NCI-H748 (cell line): ENCODE measurements at regions not wholly inside any gene's neighbourhood (a gene's known extent, or its start where the extent isn't known, plus 50 kb on each side); places are given as distances from the start of the nearest gene placed in this dataset.

Experiments
- DNase-seq: peaks from one replicate; lab custom pipeline; 2025; ENCODE audit not compliant: unreplicated experiment; lab: John Stamatoyannopoulos, UW

DNA sequence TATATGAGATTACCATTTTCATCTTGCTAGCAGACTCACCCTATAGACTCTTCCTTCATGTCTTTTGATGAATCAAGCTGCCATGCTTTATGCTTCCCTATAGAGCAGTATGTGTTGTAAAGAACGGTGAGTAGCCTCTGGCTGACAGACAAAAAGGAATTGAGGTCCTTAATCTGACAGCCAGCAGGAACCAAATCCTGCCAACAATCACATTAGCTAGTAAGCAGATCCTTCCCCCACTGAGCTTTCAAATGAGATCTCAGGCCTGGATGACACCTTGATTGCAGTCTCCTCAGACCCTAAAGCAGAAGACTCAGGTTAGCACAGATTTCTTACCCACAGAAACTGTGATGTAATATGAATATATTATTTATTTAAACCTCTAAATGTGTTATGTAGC, 577.0 kb downstream of the CDH11 start:
- DNase-seq = no peak

DNA sequence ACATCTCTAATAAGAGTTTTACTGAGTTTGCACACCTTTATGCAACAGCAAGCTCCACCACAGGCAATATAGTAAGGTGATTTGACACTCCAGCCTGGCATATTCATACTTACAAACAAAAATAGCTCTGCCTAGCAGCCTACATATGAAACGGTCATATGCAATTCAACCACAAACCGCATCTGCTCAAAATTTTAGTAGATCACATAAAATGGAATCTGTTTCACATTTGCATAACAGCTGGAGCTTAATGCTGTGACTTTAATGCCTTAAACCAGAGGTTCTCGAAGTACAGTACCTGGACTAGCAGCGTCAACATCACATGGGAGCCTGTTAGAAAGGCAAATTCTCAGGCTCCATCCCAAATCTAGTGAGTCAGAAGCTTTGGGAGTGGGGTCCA, 578.4 kb downstream of the CDH11 start:
- DNase-seq = no peak

DNA sequence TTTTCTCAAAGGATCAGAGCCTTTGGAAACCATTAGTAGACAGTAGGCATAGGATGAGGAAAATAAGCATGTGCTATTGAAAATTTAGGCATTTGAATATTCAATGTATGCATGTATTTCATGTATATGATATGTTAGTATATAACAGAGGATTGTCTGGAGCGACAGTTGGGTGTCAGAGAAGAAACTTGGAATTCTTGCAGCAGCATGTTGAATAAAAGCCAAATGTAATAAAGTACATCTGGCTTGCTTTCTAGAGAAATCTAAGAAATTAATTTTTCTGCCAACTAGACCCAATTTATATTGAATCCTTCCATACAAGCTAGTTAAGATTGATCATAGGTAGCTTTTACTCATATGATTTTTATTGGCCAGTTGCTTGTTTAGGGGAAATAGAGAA, 578.8 kb downstream of the CDH11 start:
- no peak for DNase-seq

DNA sequence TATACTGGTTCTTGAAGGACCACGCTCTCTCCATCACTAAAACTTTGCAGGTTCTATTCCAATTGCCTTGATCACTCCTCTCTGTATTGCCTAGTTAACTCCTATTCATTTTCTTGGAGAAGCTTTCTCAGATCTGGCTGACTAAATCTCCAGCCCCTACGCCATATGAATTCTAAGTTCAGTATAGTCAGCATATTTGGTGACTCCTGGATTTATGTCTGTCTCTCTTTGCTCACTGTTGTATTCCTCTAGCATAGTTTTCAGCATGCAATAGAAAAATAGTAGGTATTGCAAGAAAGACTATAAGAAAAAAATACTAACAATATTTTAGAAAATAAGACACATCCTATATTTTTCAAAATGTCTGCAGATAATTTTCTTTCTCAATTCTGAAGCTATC, 579.7 kb downstream of the CDH11 start:
- no peak for DNase-seq

DNA sequence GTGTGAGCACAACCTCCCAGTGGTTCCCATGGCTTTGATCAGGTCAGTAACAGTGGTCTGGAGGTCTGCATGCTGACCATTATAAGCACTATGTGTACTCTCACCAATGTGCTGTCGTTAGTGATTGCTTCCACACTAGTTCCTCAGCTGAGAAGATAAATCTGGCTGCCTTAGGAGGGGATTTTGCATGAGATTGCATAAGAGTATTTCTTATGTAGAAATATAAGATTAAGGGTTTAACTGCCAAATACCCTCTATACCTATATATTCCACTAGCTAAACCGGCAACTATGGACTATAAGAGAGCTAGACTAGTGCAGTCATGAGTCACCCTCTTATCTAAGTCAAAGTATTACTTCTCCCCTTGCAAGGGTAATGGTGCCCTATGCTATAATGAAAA, 580.2 kb downstream of the CDH11 start:
- DNase-seq = no peak

DNA sequence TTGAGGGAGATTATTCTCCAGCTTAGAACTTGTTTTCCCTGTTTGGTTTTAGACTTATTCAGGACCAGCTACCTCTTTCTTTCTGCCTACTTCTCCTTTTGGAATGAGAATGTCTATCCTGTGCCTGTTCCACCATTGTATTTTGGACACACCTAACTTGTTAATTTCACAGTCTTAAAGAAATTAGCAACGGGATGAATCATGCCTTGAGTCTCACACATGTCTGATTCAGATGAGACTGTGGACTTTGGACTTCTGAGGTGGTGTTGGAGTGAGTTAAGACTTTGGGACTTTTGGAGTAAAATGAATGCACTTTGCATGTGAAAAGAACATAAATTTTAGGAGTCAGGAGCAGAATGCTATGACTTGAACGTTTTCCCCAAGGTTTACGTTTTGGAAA, 581.4 kb downstream of the CDH11 start:
- DNase-seq = no peak

DNA sequence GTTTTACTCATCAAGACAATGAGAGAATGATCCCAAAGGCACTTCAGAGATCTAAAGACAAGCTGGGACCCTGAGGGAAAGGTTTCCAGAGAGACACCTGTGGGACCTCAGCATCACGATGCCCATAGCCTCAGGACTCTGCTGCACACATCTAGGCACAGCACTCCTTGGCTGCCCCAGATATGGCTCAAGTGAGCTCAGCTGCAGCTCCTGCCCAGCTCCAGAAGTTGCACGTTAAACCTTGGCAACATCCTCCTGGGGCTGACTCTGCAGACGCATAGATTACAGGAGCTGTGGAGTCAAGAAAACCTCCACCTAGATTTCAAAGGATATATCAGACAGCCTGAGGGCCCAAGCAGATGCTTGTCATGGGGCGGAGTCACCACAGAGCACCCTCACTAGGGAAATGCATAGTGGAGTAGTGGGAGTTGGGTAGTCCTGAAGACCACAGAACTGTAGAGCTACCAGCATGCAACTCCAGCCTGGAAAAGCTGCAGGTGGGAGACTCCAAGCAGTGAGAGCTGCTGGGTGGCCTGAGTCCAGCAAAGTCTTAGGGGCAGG, 582.0 kb downstream of the CDH11 start:
- DNase-seq = no peak

DNA sequence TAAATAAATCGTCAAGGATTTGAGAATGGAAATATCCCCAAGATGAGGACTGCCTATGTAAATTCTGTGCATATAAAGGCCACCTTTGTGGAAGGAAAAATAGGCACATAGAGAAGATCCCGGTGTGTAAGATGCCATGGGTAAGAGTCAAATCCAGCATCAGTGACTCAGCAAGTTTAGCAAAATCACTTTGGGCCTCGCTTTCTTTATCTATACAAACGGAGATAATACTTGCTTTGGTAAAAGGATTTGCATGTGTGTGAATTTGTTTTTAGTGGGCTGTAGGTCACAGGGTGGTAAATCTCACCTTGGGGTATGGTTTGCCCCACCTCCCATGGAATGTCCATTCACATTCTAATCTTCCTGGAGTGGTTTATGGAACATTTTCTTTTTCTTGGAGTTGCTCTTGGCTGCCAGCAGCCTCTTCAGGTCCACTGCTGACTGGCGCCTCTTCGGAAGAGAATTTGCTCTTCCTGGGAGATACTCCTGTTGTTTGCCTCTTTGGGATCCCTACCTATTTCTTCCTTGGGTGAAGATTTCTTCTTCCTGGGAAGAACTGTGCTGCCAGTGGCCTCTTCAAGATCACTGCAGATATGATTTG, 587.6 kb downstream of the CDH11 start:
- DNase-seq = no peak

DNA sequence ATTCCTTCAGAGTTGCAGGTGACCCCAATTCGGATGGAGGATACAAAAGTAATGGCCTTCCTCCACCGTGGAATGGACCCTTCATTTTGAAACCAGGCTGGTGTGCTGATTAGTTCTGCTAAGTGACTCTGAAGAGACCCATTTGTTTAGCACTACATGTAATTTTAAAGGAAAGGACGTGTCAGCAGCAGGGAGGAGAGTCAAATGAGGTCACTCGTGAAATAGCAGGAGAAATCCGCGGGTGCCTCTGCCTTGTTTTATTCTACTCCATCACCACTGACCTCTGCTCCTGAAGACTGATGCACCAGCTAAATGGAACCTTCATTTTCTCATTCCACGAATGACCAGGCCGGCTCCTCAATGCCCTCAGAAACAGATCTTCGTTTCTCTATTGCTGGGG, 589.2 kb downstream of the CDH11 start:
- DNase-seq = no peak

DNA sequence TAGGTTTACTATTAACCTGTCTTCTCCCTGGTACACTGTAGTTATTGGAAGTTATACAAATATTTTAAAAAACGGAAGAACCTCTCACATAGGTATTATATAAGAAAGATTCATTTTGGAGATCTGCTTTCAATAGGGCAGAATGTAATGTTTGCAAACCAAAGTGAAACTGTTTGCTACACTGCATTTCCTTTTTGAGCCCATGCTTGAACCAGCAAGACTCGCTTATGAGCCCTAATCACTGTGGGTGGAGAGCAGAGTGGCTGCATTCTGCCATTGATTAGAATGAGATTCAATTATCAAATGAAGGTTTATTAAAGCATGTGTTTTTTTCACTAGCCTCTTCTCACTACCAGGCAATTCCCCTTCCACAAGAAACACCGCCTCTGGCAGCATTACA, 589.7 kb downstream of the CDH11 start:
- DNase-seq = no peak

DNA sequence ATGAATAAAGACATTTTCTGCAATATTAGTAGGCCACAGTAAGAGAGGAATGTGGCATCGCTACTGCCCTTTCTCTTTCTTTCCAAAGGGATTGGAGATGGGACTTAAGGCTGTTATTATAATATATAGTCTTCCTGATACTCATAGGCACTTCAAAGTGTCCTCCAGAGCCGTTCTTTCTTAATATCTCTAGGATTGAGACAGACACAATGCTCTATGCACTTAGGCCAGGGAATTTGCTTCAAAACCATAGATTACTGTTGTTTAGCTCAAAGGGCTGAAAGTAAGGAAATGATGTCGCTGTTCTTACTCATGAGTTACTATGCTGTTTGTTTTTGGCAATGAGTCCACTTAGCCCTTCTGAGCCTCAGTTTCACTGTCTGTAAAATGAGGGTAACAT, 590.5 kb downstream of the CDH11 start:
- no peak for DNase-seq

DNA sequence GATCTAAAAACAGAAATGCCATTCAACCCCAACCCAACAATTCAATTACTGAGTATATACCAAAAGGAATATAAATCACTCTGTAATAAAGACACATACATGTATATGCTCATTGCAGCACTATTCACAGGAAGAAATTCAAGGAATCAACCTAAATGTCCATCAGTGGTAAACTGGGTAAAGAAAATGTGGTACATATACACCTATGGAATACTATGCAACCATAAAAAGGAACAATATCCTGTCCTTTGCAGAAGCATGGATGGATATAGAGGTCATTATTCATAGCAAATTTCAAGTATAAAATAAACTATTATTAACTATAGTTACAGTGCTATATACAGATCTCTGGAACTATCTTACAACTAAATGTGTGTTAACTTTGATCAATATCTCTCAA, 599.3 kb downstream of the CDH11 start:
- no peak for DNase-seq

DNA sequence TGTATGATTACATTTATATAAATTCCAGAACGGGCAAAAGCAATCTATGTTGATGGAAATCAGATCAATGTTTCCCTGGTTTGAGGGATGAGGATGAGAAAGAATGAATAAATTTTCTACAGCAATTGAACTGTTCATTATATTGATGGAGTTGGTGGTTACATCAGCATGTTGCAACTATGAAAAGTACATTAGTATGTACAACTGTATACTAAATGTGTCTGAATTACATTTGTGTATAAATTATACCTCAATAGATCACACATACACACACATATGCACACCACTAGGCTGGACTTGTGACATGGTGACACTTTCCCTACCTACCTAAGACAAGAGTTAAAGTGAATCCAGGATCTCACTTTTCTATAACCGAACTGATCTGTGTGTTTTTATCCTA, 608.0 kb downstream of the CDH11 start:
- no peak for DNase-seq

DNA sequence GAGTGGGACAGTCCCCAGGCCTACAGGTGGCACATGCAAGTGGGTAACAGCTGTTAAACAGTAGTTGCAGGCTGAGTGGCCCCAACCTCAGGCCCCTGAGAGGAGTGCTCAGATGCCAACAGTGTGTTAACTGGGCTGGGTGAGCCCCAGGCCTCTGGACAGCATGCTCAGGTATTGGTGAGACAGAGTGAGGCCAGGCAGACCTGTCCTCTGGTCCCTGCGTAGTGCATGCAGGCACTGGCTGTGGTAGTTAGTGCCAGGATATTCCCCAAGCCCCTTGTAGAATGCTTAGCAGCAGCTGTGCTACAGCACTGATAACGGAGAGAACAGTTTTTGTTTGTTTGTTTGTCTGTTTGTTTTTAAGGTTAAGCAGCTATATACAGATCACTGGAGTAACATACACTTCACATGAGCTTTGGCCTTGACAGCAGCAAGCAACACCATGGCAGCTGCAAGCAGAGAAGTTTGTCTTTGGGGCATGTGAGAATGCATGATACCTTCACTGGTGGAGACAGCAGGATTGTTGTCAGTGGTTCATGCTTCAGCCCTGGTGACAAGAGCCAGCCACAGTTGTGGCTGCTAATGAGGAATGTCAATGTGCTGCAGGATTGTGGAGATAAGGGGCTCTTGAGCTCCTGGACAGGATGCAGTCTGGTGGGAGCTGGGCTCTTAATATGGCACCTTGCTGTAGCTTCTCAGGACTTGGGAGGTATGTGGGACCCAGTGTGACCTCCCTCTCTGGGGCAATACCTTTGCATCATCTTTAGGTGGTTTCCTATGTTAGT, 614.4 kb downstream of the CDH11 start:
- DNase-seq = no peak

DNA sequence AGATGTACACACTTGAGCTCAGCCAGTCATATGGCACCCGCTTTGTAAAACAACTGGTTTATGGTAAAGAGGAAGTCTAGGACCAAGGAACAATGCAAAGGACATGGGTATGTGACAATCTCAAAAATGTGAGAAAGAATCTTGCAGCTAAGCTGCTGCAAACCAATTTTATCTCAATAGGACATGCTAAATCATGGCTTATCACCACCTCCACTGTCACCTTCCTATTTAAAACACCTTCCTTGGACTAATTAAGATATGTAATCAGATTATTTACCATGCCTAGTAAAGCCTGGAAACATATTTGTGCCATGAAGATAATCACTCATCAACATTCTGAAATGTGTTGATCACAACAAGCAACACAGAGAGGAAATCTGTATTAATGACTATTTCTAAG, 622.7 kb downstream of the CDH11 start:
- no peak for DNase-seq

DNA sequence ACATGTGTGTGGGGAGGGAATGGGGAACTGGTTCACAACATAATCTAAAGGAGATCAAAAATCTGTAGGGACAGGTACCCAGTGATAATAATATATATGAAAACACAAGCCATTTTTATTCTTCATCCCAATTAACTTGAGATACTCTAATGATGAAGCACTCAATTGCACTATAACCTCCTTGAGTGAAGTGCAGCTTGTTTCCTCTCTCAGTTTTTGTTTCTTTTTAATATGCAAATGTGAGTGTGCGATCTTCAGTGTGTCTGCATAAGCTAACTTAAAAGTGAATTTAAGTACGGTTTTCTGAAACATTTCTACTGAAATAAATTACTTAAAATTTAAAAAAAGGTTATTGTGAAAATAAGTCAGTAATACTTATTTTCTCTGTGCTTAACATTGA, 623.5 kb downstream of the CDH11 start:
- DNase-seq = no peak

DNA sequence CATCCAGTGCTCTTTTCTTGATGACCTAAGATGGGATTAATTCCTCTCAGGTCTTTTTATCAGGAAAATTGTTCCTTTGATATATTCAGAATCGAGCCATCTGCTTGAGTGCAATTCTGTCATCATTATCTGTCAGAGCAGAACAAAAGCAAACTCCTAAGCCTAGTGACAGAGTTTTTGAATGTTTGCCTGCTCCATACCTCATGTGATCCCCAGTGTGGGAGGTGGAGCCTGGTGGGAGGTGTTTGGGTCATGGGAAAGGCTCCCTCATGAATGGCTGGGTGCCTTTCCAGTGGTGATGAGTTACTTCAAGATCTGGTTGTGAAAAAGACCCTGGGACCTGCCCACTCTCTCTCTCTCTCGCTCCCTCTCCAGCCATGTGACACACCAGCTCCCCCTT, 628.2 kb downstream of the CDH11 start:
- no peak for DNase-seq

DNA sequence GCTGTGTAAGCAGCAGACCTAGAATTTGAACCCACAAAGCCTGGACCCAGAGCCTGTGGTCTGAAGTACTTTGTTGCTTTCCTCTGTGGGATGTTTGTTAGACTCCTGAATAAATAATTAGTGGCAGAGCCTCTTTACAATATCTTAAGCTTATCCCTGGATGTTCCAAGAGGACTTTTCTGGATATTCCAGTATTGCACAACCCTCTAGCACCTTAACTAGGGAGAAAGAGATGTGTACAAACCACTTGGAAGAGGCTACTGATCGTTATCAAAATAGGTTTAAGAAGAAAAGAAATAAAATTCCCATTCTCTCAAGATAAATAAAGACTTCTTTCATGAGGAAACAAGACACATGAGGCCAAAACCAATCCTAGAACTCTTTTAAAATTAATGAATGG, 632.4 kb downstream of the CDH11 start:
- DNase-seq = no peak

DNA sequence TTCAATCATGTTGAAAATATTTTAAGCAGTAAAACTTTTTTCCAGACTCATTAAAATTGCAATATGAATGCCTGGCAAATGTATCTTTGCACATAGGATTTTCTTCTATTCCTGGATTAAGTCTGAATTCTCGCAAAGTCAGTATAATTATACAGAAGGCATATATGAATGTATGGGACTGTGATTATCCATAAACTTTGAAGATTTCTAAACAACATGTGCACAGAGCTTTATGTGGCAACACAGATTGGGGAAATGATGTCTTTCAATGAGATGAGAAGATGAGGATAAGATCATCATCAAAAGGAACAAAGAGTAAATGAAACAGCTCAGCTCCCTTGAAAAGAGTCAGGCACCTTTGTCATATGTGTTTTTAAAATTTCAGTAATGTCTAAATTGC, 635.3 kb downstream of the CDH11 start:
- no peak for DNase-seq

DNA sequence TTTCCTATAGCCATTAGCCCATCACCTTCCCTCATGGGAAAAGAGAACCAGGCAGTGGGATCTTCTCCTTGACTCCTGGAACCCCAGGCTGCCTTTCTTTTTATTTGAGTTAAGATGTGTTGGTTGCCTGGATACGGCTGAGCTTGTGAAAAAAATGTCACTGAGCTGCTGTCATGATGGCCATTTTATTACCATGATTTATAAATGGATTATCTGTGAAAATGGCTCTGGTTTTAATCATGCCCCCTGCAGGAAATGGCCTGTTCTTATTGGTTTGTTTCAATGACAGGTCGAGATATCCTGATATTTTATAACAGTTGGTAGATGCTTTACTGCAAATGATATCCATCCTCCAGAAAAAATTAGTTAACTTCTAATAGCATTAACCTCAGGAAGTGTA, 640.4 kb downstream of the CDH11 start:
- peak; percentile 31 for DNase-seq

DNA sequence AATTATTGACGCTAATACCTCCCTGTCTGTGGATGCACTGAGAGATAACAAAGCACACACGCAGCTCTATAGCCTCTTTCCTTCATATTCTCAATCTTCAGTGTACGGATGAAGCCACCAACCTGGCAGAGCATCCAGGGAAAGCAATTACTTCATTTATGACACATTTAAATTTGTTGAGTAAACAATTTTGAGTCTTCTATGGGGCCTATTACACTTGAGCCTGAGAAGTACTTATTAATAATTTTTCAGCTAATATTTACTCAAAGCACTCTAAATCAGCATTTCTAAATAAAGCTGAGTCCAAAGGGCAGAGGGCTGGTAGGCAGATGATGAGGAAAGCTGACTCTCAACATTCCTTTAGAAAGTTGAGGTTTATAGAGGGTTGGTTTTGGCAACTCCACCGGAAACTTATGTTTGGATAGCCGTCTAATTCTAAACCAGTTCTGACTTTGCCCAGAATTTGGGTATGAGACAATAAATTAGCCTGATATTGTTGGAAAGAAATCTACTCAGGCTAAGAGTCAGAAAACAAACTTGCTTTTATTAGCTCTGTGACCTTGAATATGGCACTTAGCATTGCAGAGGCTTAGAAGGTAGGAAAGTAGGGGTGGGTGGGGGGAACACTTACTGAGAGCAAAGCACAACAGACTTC, 643.5 kb downstream of the CDH11 start:
- no peak for DNase-seq

DNA sequence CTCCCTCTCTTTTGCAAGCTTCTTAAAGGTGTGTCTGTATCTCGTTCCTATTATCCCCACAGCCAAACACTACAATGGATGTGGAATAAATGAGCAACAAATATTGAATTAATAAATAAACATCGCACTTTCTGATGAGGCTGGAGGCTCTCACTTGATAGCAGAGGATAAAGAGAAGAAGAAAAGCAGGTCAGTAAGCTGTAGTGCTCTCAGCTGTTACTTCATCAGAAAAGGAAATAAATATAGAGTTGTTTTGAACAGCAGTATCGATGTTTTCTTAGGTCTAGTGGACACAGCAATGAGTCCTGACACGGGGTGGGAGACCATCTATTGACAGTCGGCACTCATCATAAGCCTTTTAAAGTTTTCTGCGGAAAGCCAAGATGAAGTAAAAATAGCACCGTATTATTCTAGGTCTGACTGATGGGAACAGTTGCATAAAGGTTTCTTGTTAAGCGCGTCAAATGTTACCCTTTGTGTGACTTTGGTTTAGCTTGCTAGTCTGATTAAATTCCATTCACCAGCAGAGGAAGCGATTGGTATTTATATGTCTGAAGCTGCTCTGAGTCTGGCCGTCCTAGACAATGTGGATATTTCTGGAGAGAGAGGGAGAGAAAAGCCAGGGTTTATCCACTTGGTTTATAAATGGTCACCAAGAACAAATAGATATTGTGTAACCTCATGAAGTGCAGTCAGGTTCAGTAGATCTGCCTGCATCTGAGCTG, 646.1 kb downstream of the CDH11 start:
- no peak for DNase-seq
